ENCODE measurements at regions not wholly inside any gene's neighbourhood (a gene's known extent, or its start where the extent isn't known, plus 50 kb on each side); places are given as distances from the start of the nearest gene placed in this dataset.

DNA sequence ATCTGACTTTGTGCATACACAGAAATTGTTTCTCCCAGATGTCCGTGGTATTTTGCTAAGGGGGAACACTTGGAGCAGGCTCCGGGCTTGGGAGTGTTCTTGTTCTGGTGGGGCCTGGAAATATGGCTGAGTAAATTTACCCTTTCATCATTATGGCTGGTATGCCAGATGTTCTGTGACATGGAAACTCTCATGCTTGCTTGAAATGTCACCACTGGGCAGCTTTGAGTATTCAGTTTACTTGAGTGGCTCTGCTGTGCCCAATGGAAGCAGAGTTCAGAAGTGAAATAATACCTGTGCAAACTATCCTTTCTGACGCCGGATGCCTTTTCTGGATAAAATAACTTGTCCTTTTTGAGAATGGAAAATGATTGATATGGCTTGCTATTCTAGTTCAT is 283.6 kb upstream of the TPM1 start:
- TF ChIP-seq, protein P1, sequence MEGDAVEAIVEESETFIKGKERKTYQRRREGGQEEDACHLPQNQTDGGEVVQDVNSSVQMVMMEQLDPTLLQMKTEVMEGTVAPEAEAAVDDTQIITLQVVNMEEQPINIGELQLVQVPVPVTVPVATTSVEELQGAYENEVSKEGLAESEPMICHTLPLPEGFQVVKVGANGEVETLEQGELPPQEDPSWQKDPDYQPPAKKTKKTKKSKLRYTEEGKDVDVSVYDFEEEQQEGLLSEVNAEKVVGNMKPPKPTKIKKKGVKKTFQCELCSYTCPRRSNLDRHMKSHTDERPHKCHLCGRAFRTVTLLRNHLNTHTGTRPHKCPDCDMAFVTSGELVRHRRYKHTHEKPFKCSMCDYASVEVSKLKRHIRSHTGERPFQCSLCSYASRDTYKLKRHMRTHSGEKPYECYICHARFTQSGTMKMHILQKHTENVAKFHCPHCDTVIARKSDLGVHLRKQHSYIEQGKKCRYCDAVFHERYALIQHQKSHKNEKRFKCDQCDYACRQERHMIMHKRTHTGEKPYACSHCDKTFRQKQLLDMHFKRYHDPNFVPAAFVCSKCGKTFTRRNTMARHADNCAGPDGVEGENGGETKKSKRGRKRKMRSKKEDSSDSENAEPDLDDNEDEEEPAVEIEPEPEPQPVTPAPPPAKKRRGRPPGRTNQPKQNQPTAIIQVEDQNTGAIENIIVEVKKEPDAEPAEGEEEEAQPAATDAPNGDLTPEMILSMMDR (IDR thresholded peaks at IDR 0.05; ENCODE audit: insufficient read depth, low read length), result no peak
- TF ChIP-seq, protein P2, sequence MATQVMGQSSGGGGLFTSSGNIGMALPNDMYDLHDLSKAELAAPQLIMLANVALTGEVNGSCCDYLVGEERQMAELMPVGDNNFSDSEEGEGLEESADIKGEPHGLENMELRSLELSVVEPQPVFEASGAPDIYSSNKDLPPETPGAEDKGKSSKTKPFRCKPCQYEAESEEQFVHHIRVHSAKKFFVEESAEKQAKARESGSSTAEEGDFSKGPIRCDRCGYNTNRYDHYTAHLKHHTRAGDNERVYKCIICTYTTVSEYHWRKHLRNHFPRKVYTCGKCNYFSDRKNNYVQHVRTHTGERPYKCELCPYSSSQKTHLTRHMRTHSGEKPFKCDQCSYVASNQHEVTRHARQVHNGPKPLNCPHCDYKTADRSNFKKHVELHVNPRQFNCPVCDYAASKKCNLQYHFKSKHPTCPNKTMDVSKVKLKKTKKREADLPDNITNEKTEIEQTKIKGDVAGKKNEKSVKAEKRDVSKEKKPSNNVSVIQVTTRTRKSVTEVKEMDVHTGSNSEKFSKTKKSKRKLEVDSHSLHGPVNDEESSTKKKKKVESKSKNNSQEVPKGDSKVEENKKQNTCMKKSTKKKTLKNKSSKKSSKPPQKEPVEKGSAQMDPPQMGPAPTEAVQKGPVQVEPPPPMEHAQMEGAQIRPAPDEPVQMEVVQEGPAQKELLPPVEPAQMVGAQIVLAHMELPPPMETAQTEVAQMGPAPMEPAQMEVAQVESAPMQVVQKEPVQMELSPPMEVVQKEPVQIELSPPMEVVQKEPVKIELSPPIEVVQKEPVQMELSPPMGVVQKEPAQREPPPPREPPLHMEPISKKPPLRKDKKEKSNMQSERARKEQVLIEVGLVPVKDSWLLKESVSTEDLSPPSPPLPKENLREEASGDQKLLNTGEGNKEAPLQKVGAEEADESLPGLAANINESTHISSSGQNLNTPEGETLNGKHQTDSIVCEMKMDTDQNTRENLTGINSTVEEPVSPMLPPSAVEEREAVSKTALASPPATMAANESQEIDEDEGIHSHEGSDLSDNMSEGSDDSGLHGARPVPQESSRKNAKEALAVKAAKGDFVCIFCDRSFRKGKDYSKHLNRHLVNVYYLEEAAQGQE (IDR thresholded peaks at IDR 0.05; ENCODE audit: insufficient replicate concordance, low read depth), result no peak
